ENCODE measurements at regions not wholly inside any gene's neighbourhood (a gene's known extent, or its start where the extent isn't known, plus 50 kb on each side); places are given as distances from the start of the nearest gene placed in this dataset.
"Not testable (repeated sequence)": the region's sequence is repeated elsewhere in the genome, so short reads cannot be mapped to it uniquely, and the experiment has no call there.

GRCh38 chr9:90226839-90227338 lies 415.7 kb downstream of the DIRAS2 start:
- not testable (repeated sequence) for TF ChIP-seq YY1 (IDR thresholded peaks at IDR 0.05; ENCODE audit: insufficient read depth, insufficient read length); SUZ12 (IDR thresholded peaks at IDR 0.05; ENCODE audit: extremely low read depth, insufficient read depth, insufficient read length)
